22Rv1 (cell line): ENCODE measurements at regions not wholly inside any gene's neighbourhood (a gene's known extent, or its start where the extent isn't known, plus 50 kb on each side); places are given as distances from the start of the nearest gene placed in this dataset.

Source experiments
- CTCF ChIP-seq: fragments of 450-650 bp; IDR thresholded peaks from 2 replicates; pipeline ENCODE4 v1.5.1; 2017; ENCODE audit warnings: mild to moderate bottlenecking
- ZFX ChIP-seq: fragments of 450-650 bp; IDR thresholded peaks from 2 replicates; pipeline ENCODE4 v1.6.1; 2017; ENCODE audit warnings: antibody characterized with exemption, borderline replicate concordance

- TF ChIP-seq CTCF (no peak), ZFX (no peak)
These were observed 950.1 kb downstream of the TBL1XR1 start for GRCh38 chr3:176247191-176247590.
